GM12873 (cell line): ENCODE measurements at regions not wholly inside any gene's neighbourhood (a gene's known extent, or its start where the extent isn't known, plus 50 kb on each side); places are given as distances from the start of the nearest gene placed in this dataset.

ENCODE experiments used
- TF ChIP-seq, protein P1 (sequence below): IDR thresholded peaks from 2 replicates; pipeline ENCODE4 v1.5.1; 2012; ENCODE audit warnings: low read depth, mild to moderate bottlenecking, moderate library complexity, low read length, control low read depth; ENCODE audit not compliant: insufficient read depth; ENCODE audit errors: missing control alignments

GRCh38 chr6:121998631-121999030, 400.8 kb upstream of the HSF2 start:
- TF ChIP-seq, protein P1, sequence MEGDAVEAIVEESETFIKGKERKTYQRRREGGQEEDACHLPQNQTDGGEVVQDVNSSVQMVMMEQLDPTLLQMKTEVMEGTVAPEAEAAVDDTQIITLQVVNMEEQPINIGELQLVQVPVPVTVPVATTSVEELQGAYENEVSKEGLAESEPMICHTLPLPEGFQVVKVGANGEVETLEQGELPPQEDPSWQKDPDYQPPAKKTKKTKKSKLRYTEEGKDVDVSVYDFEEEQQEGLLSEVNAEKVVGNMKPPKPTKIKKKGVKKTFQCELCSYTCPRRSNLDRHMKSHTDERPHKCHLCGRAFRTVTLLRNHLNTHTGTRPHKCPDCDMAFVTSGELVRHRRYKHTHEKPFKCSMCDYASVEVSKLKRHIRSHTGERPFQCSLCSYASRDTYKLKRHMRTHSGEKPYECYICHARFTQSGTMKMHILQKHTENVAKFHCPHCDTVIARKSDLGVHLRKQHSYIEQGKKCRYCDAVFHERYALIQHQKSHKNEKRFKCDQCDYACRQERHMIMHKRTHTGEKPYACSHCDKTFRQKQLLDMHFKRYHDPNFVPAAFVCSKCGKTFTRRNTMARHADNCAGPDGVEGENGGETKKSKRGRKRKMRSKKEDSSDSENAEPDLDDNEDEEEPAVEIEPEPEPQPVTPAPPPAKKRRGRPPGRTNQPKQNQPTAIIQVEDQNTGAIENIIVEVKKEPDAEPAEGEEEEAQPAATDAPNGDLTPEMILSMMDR: no peak

GRCh38 chr6:121999456-122000065, 399.9 kb upstream of the HSF2 start:
- TF ChIP-seq, protein P1: no peak

DNA sequence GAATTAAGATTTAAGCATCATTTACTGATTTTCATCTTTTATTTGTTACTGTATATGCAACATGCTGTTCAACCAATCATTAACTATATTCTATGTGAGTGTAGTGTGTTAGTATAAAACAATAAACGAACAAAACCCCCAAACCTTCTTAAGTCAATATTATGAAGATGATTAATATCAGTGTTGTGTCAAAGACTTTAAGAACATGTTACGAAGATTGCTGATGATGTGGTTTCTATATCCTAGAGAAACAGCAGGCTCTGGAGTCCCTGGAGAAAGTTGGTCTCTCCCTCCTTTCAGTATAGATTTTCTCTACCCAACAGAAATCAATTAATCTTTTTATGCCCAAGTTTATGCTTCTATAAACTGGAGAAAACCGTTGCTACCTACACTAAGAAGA, 393.8 kb upstream of the HSF2 start:
- TF ChIP-seq, protein P1: no peak

- TF ChIP-seq, protein P1: no peak
Measured at GRCh38 chr6:122007339-122007738, 392.1 kb upstream of the HSF2 start.

DNA sequence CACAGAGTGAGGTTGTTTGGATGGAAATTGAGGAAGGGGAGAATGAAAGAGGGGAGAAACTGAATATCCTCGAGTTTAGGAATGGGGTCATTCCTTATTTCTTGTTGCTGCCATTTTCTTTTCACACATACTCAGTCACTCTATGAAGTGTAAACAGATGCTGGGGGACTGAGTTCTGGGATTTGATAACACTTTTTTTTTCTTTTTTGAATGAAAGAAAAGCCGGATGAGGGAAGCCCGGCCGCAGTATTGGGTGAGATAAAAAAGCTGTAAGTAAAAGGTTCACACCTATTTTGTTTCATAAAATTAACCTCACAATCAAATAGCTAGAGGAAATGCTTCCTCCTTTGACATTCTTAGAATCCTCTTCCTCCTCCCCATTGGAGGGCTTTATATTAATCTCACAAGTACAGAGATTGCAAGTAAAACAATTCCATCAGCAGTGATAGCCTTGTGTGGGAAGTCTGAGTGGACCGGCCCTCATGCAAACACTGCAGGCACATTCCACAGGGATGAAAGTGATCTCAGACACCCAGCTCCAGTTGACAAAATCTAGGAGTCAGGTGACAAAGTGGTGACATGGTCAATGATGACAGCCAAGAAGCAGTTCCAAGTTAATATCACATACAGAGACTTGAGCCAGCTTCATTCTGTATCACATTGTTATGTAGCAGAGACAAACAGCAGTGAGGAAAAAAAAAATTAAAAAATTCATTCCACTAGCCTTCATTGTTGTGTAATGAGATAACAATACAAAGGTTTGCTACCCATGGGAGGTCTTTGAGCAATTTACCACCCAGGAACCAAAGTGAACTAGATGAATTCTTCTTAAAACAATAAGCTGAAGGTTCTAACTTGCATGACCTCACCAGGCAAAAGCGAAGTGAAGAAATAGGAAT, 391.1 kb upstream of the HSF2 start:
- TF ChIP-seq, protein P1: no peak

DNA sequence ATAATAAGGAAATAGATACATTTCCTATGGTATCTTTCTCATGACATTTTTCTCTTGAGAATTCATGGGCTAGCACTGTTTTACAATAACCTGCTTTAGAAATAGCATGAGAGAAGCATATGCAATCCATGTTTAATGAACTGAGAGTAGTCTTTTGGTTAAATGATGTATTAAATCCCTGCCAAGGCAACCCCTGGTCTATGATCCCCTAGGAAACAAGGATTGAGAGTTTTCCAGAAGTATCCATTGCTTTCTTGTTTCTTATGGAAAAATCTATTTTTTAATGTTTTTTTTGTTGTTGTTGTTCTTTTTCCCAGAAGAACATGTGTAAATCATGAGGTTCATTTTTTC, 390.5 kb upstream of the HSF2 start:
- TF ChIP-seq, protein P1: no peak

GRCh38 chr6:122012578-122012977, 386.9 kb upstream of the HSF2 start:
- TF ChIP-seq, protein P1: no peak
